GM12892 (cell line): ENCODE measurements at regions not wholly inside any gene's neighbourhood (a gene's known extent, or its start where the extent isn't known, plus 50 kb on each side); places are given as distances from the start of the nearest gene placed in this dataset.

Source experiments
- POLR2A ChIP-seq: IDR thresholded peaks from 2 replicates; pipeline ENCODE4 v1.6.1; 2011; ENCODE audit warnings: low read depth, low read length, control low read depth
- POLR2AphosphoS5 ChIP-seq: IDR thresholded peaks from 2 replicates; pipeline ENCODE4 v1.6.1; 2011; ENCODE audit warnings: low read depth, low read length, control low read depth

GRCh38 chr1:232431326-232431725 is 198.6 kb downstream of the SIPA1L2 start:
- no peak for TF ChIP-seq POLR2AphosphoS5
- TF ChIP-seq POLR2A = no peak
